ENCODE measurements at regions not wholly inside any gene's neighbourhood (a gene's known extent, or its start where the extent isn't known, plus 50 kb on each side); places are given as distances from the start of the nearest gene placed in this dataset.

- H3K36me3 ChIP-seq (ENCODE audit: control insufficient read depth, insufficient read depth, low read length), result no peaks in the 10 kb centered on the region
- H3K14ac ChIP-seq (replicated peaks; ENCODE audit: low read depth, low read length), result no peak overlapping the region
- H3K9me3 ChIP-seq (ENCODE audit: control insufficient read depth, insufficient read depth, low read length), result peaks cover 14% of the 10 kb centered on the region
- no peak overlapping the region for H3K18ac ChIP-seq (ENCODE audit: low read depth, low read length)
- no peak overlapping the region for H3K27ac ChIP-seq (ENCODE audit: insufficient read depth, low read length)
- H3K23ac ChIP-seq (ENCODE audit: low read depth, low read length), result no peak overlapping the region
- H4K5ac ChIP-seq (ENCODE audit: low read depth, low read length), result no peak overlapping the region
- H3K4ac ChIP-seq (ENCODE audit: low read depth, low read length), result no peak overlapping the region
- POLR2A ChIA-PET (ENCODE audit: unreplicated experiment), result no interaction called here
- H3K9me1 ChIP-seq (ENCODE audit: insufficient read depth, low read length), result no peaks in the 10 kb centered on the region
- no peak overlapping the region for H2BK120ac ChIP-seq (ENCODE audit: low read depth, low read length)
- no peaks in the 10 kb centered on the region for H4K20me1 ChIP-seq (ENCODE audit: insufficient read depth, low read length)
- no peak overlapping the region for H3K4me3 ChIP-seq (ENCODE audit: insufficient read depth, low read depth, low read length)
- no peak overlapping the region for H3K4me2 ChIP-seq (ENCODE audit: low read depth, low read length)
- H2AFZ ChIP-seq (replicated peaks; ENCODE audit: low read length, poor library complexity), result no peak overlapping the region
- no peak overlapping the region for H2AK5ac ChIP-seq (ENCODE audit: low read depth, low read length)
- no peak overlapping the region for H3K56ac ChIP-seq (ENCODE audit: extremely low read depth, insufficient read depth, low read length)
- BruUV-seq (replicated peaks), result no TSS peak
- no peak overlapping the region for H2AK9ac ChIP-seq (replicated peaks; ENCODE audit: low read depth, low read length, poor library complexity)
- DNase-seq (no peak), ATAC-seq (ENCODE audit: low read depth) (no peak)
- no peak overlapping the region for H4K8ac ChIP-seq (ENCODE audit: low read depth in 2 of 2, low read length in 2 of 2)
- no peak overlapping the region for H2BK20ac ChIP-seq (ENCODE audit: low read depth, low read length)
- H2BK15ac ChIP-seq (ENCODE audit: low read depth, low read length), result no peak overlapping the region
- no peak overlapping the region for H3K9ac ChIP-seq (ENCODE audit: low read depth, low read length)
- CTCF ChIA-PET, result no interaction called here
- TF ChIP-seq, protein P1, sequence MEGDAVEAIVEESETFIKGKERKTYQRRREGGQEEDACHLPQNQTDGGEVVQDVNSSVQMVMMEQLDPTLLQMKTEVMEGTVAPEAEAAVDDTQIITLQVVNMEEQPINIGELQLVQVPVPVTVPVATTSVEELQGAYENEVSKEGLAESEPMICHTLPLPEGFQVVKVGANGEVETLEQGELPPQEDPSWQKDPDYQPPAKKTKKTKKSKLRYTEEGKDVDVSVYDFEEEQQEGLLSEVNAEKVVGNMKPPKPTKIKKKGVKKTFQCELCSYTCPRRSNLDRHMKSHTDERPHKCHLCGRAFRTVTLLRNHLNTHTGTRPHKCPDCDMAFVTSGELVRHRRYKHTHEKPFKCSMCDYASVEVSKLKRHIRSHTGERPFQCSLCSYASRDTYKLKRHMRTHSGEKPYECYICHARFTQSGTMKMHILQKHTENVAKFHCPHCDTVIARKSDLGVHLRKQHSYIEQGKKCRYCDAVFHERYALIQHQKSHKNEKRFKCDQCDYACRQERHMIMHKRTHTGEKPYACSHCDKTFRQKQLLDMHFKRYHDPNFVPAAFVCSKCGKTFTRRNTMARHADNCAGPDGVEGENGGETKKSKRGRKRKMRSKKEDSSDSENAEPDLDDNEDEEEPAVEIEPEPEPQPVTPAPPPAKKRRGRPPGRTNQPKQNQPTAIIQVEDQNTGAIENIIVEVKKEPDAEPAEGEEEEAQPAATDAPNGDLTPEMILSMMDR (conservative IDR thresholded peaks at IDR 0.05; ENCODE audit: low read depth, low read length), result no peak
- TF ChIP-seq RFX5 (IDR thresholded peaks at IDR 0.05; ENCODE audit: low read depth, low read length), result no peak
- no peak for TF ChIP-seq MXI1 (IDR thresholded peaks at IDR 0.05; ENCODE audit: borderline replicate concordance, low read depth, low read length)
- no peak for TF ChIP-seq FOS (IDR thresholded peaks at IDR 0.05; ENCODE audit: low read depth, low read length)
- TF ChIP-seq USF2 (IDR thresholded peaks at IDR 0.05; ENCODE audit: low read depth, low read length), result no peak
- no peak for TF ChIP-seq RCOR1 (IDR thresholded peaks at IDR 0.05; ENCODE audit: insufficient replicate concordance, low read length)
- no peak for TF ChIP-seq RAD21 (IDR thresholded peaks at IDR 0.05; ENCODE audit: low read length)
- no peak for TF ChIP-seq MAFK (IDR thresholded peaks at IDR 0.05; ENCODE audit: low read depth, low read length)
- no peak for TF ChIP-seq POLR2A (IDR thresholded peaks at IDR 0.05; ENCODE audit: low read depth, low read length)
- TF ChIP-seq SMC3 (IDR thresholded peaks at IDR 0.05; ENCODE audit: low read depth, low read length), result no peak
- WGBS, 2 experiments (ENCODE audit: extremely low coverage in 2 of 2, insufficient read length in 1 of 2), result no CpG with 5 or more reads among the region's 2 CpGs
- H3K27me3 ChIP-seq (ENCODE audit: control insufficient read depth, insufficient read depth, low read length), result no peaks in the 10 kb centered on the region
- intact Hi-C loops (cut with micrococcal nuclease) (no loop called here), dilution Hi-C loops (cut with HindIII; ENCODE audit: low sequenced_read_pairs, unreplicated experiment) (no loop called here), in situ Hi-C loops (cut with MboI; ENCODE audit: low sequenced_read_pairs) (no loop called here)
- no peak overlapping the region for H4K91ac ChIP-seq (ENCODE audit: insufficient read depth, low read depth, low read length)
- no peaks in the 10 kb centered on the region for H3K4me1 ChIP-seq (ENCODE audit: control insufficient read depth, insufficient read depth, low read length)
- H2BK5ac ChIP-seq (ENCODE audit: low read depth, low read length, poor library complexity, severe bottlenecking), result no peak overlapping the region
- H3K79me1 ChIP-seq (ENCODE audit: low read depth in 1 of 2, low read length in 2 of 2), result no peaks in the 10 kb centered on the region
Observed at GRCh38 chrX:4243759-4244158, 530.3 kb upstream of the PRKX start.

Data from IMR-90 (cell line).